ENCODE measurements at regions not wholly inside any gene's neighbourhood (a gene's known extent, or its start where the extent isn't known, plus 50 kb on each side); places are given as distances from the start of the nearest gene placed in this dataset.

- no peak overlapping the region for H2BK20ac ChIP-seq (ENCODE audit: low read depth, low read length)
- CTCF ChIA-PET: no interaction called here
- POLR2A ChIA-PET (ENCODE audit: unreplicated experiment): no interaction called here
Observed at GRCh38 chr6:155813548-155813947, 357.9 kb upstream of the NOX3 start.

More at GRCh38 chr6:155813548-155813947, 357.9 kb upstream of the NOX3 start:
- Histone ChIP-seq H3K27me3 (ENCODE audit: control insufficient read depth, insufficient read depth, low read length) (no peaks in the 10 kb centered on the region), H3K4me1 (ENCODE audit: control insufficient read depth, insufficient read depth, low read length) (no peaks in the 10 kb centered on the region), H3K27ac (ENCODE audit: insufficient read depth, low read length) (no peak overlapping the region), H3K4me3 (ENCODE audit: insufficient read depth, low read depth, low read length) (no peak overlapping the region), H3K23ac (ENCODE audit: low read depth, low read length) (no peak overlapping the region), H3K4ac (ENCODE audit: low read depth, low read length) (no peak overlapping the region), H3K9me3 (ENCODE audit: control insufficient read depth, insufficient read depth, low read length) (no peaks in the 10 kb centered on the region), H2AFZ (replicated peaks; ENCODE audit: low read length, poor library complexity) (no peak overlapping the region), H3K9ac (ENCODE audit: low read depth, low read length) (no peak overlapping the region), H4K5ac (ENCODE audit: low read depth, low read length) (no peak overlapping the region), H4K20me1 (ENCODE audit: insufficient read depth, low read length) (no peaks in the 10 kb centered on the region), H4K91ac (ENCODE audit: insufficient read depth, low read depth, low read length) (no peak overlapping the region), H3K18ac (ENCODE audit: low read depth, low read length) (no peak overlapping the region), H2BK5ac (ENCODE audit: low read depth, low read length, poor library complexity, severe bottlenecking) (no peak overlapping the region), H3K14ac (replicated peaks; ENCODE audit: low read depth, low read length) (no peak overlapping the region), H2AK9ac (replicated peaks; ENCODE audit: low read depth, low read length, poor library complexity) (no peak overlapping the region), H3K56ac (ENCODE audit: extremely low read depth, insufficient read depth, low read length) (no peak overlapping the region), H2BK15ac (ENCODE audit: low read depth, low read length) (no peak overlapping the region), H4K8ac (ENCODE audit: low read depth in 2 of 2, low read length in 2 of 2) (no peak overlapping the region), H2AK5ac (ENCODE audit: low read depth, low read length) (no peak overlapping the region), H3K9me1 (ENCODE audit: insufficient read depth, low read length) (no peaks in the 10 kb centered on the region), H2BK120ac (ENCODE audit: low read depth, low read length) (no peak overlapping the region), H3K4me2 (ENCODE audit: low read depth, low read length) (no peak overlapping the region), H3K36me3 (ENCODE audit: control insufficient read depth, insufficient read depth, low read length) (no peaks in the 10 kb centered on the region), H3K79me1 (ENCODE audit: low read depth in 1 of 2, low read length in 2 of 2) (no peaks in the 10 kb centered on the region)
- BruUV-seq (replicated peaks): no TSS peak
- dilution Hi-C loops (cut with HindIII; ENCODE audit: low sequenced_read_pairs, unreplicated experiment): no loop called here
- intact Hi-C loops (cut with micrococcal nuclease): no loop called here
- ATAC-seq (ENCODE audit: low read depth): no peak
- TF ChIP-seq MAZ (IDR thresholded peaks at IDR 0.05; ENCODE audit: borderline replicate concordance, low read depth, low read length) (no peak), RCOR1 (IDR thresholded peaks at IDR 0.05; ENCODE audit: insufficient replicate concordance, low read length) (no peak), CHD1 (IDR thresholded peaks at IDR 0.05; ENCODE audit: low read depth, low read length) (no peak), MAFK (IDR thresholded peaks at IDR 0.05; ENCODE audit: low read depth, low read length) (no peak), SMC3 (IDR thresholded peaks at IDR 0.05; ENCODE audit: low read depth, low read length) (no peak), MXI1 (IDR thresholded peaks at IDR 0.05; ENCODE audit: borderline replicate concordance, low read depth, low read length) (no peak), CEBPB (IDR thresholded peaks at IDR 0.05; ENCODE audit: low read depth, low read length) (no peak)
- TF ChIP-seq, protein P1, sequence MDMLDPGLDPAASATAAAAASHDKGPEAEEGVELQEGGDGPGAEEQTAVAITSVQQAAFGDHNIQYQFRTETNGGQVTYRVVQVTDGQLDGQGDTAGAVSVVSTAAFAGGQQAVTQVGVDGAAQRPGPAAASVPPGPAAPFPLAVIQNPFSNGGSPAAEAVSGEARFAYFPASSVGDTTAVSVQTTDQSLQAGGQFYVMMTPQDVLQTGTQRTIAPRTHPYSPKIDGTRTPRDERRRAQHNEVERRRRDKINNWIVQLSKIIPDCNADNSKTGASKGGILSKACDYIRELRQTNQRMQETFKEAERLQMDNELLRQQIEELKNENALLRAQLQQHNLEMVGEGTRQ (IDR thresholded peaks at IDR 0.05; ENCODE audit: low read depth, low read length): no peak
- TF ChIP-seq, protein P2, sequence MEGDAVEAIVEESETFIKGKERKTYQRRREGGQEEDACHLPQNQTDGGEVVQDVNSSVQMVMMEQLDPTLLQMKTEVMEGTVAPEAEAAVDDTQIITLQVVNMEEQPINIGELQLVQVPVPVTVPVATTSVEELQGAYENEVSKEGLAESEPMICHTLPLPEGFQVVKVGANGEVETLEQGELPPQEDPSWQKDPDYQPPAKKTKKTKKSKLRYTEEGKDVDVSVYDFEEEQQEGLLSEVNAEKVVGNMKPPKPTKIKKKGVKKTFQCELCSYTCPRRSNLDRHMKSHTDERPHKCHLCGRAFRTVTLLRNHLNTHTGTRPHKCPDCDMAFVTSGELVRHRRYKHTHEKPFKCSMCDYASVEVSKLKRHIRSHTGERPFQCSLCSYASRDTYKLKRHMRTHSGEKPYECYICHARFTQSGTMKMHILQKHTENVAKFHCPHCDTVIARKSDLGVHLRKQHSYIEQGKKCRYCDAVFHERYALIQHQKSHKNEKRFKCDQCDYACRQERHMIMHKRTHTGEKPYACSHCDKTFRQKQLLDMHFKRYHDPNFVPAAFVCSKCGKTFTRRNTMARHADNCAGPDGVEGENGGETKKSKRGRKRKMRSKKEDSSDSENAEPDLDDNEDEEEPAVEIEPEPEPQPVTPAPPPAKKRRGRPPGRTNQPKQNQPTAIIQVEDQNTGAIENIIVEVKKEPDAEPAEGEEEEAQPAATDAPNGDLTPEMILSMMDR (conservative IDR thresholded peaks at IDR 0.05; ENCODE audit: low read depth, low read length): no peak
- in situ Hi-C loops (cut with MboI; ENCODE audit: low sequenced_read_pairs): no loop called here
- WGBS, 2 experiments (ENCODE audit: extremely low coverage in 2 of 2, insufficient read length in 1 of 2): no CpG with 5 or more reads among the region's 5 CpGs
- no peak for DNase-seq
